Subcutaneous abdominal adipose tissue (tissue), 5 donors: ENCODE measurements at regions not wholly inside any gene's neighbourhood (a gene's known extent, or its start where the extent isn't known, plus 50 kb on each side); places are given as distances from the start of the nearest gene placed in this dataset.

Experiments
- H3K27ac ChIP-seq: one replicate; pipeline ENCODE4 v1.7.0; 2013; ENCODE audit warnings: low read depth, mild to moderate bottlenecking, inconsistent platforms, low read length, moderate library complexity
- H3K27me3 ChIP-seq, 5 donors: one replicate each; pipeline ENCODE4 v1.7.0; 2013; ENCODE audit warnings: low read length in 5 of 5, inconsistent platforms in 1 of 5; ENCODE audit not compliant: control insufficient read depth in 5 of 5, insufficient read depth in 4 of 5
- H3K36me3 ChIP-seq, 5 donors: one replicate each; pipeline ENCODE4 v1.7.0; 2013; ENCODE audit warnings: low read length in 5 of 5; ENCODE audit not compliant: control insufficient read depth in 5 of 5, insufficient read depth in 5 of 5
- H3K4me1 ChIP-seq, 5 donors: one replicate each; pipeline ENCODE4 v1.7.0; 2013; ENCODE audit warnings: low read length in 5 of 5, mild to moderate bottlenecking in 3 of 5, moderate library complexity in 1 of 5; ENCODE audit not compliant: control insufficient read depth in 5 of 5, insufficient read depth in 5 of 5
- H3K4me3 ChIP-seq, 5 donors: one replicate each; pipeline ENCODE4 v1.7.0; 2013; ENCODE audit warnings: low read length in 5 of 5, low read depth in 1 of 5
- H3K9ac ChIP-seq, 5 donors: one replicate each; pipeline ENCODE4 v1.7.0; 2013; ENCODE audit warnings: low read length in 5 of 5, mild to moderate bottlenecking in 4 of 5, moderate library complexity in 3 of 5
- H3K9me3 ChIP-seq, 5 donors: one replicate each; pipeline ENCODE4 v1.7.0; 2013; ENCODE audit warnings: low read length in 5 of 5; ENCODE audit not compliant: control insufficient read depth in 5 of 5
- donor health status: healthy.
- donor health status: healthy.
- donor health status: healthy.
- donor health status: healthy.
- donor health status: healthy.

- peaks cover 12 to 29% (median 16%) of the 10 kb centered on the region in 5 donors for H3K27me3 ChIP-seq
- H3K9me3 ChIP-seq: no peaks in the 10 kb centered on the region
- no peaks in the 10 kb centered on the region for H3K4me1 ChIP-seq
- no peak overlapping the region for H3K27ac ChIP-seq
- no peak overlapping the region for H3K9ac ChIP-seq
- H3K4me3 ChIP-seq: no peak overlapping the region
- H3K36me3 ChIP-seq: no peaks in the 10 kb centered on the region
Observed at GRCh38 chr1:29890201-29890959, 654.1 kb downstream of the PTPRU start.

- no peaks in the 10 kb centered on the region for H3K36me3 ChIP-seq
- H3K9me3 ChIP-seq: no peaks in the 10 kb centered on the region
- no peak overlapping the region for H3K4me3 ChIP-seq
- H3K9ac ChIP-seq: no peak overlapping the region
- H3K27me3 ChIP-seq: peaks cover 9 to 23% (median 13%) of the 10 kb centered on the region in 5 donors
- no peaks in the 10 kb centered on the region for H3K4me1 ChIP-seq
- H3K27ac ChIP-seq: no peak overlapping the region
Observed at GRCh38 chr1:29889776-29890175, 653.5 kb downstream of the PTPRU start.

- Histone ChIP-seq H3K36me3 (no peaks in the 10 kb centered on the region), H3K4me3 (no peak overlapping the region), H3K27me3 (peaks cover 0 to 4% (median 2%) of the 10 kb centered on the region in 5 donors), H3K9ac (no peak overlapping the region), H3K9me3 (no peaks in the 10 kb centered on the region), H3K4me1 (no peaks in the 10 kb centered on the region), H3K27ac (no peak overlapping the region)
Observed at GRCh38 chr1:29884740-29885139, 648.4 kb downstream of the PTPRU start.

- Histone ChIP-seq H3K4me3 (no peak overlapping the region), H3K36me3 (no peaks in the 10 kb centered on the region), H3K4me1 (no peaks in the 10 kb centered on the region), H3K27ac (no peak overlapping the region), H3K9ac (no peak overlapping the region), H3K27me3 (peaks cover 3 to 9% (median 4%) of the 10 kb centered on the region in 5 donors), H3K9me3 (no peaks in the 10 kb centered on the region)
Observed at GRCh38 chr1:29883986-29884385, 647.7 kb downstream of the PTPRU start.

GRCh38 chr1:29883411-29883832, 647.1 kb downstream of the PTPRU start:
- Histone ChIP-seq H3K27ac (no peak overlapping the region), H3K9ac (no peak overlapping the region), H3K36me3 (no peaks in the 10 kb centered on the region)

GRCh38 chr1:29880556-29880955, 644.2 kb downstream of the PTPRU start:
- Histone ChIP-seq H3K36me3 (no peaks in the 10 kb centered on the region), H3K9ac (no peak overlapping the region), H3K4me3 (no peak overlapping the region), H3K27me3 (peaks cover 3 to 12% (median 6%) of the 10 kb centered on the region in 5 donors), H3K4me1 (peaks cover 0 to under 1% (median 0%) of the 10 kb centered on the region in 5 donors), H3K9me3 (peaks cover 0 to 9% (median 0%) of the 10 kb centered on the region in 5 donors), H3K27ac (no peak overlapping the region)

More at GRCh38 chr1:29883411-29883832, 647.1 kb downstream of the PTPRU start:
- H3K4me1 ChIP-seq: no peaks in the 10 kb centered on the region
- no peak overlapping the region for H3K4me3 ChIP-seq
- peaks cover 3 to 12% (median 6%) of the 10 kb centered on the region in 5 donors for H3K27me3 ChIP-seq
- H3K9me3 ChIP-seq: no peaks in the 10 kb centered on the region

- Histone ChIP-seq H3K4me1 (peaks cover 0 to 2% (median 0%) of the 10 kb centered on the region in 5 donors), H3K9ac (no peak overlapping the region), H3K4me3 (no peak overlapping the region), H3K27ac (no peak overlapping the region), H3K36me3 (no peaks in the 10 kb centered on the region), H3K27me3 (peaks cover 3 to 12% (median 6%) of the 10 kb centered on the region in 5 donors), H3K9me3 (peaks cover 0 to 9% (median 0%) of the 10 kb centered on the region in 5 donors)
Observed at GRCh38 chr1:29879217-29879616, 642.9 kb downstream of the PTPRU start.

GRCh38 chr1:29878501-29878900, 642.2 kb downstream of the PTPRU start:
- H3K36me3 ChIP-seq: no peaks in the 10 kb centered on the region
- no peak overlapping the region for H3K4me3 ChIP-seq
- H3K9ac ChIP-seq: no peak overlapping the region
- H3K4me1 ChIP-seq: peaks cover 0 to 2% (median 0%) of the 10 kb centered on the region in 5 donors
- H3K27ac ChIP-seq: no peak overlapping the region
- H3K27me3 ChIP-seq: peaks cover 3 to 12% (median 6%) of the 10 kb centered on the region in 5 donors
- H3K9me3 ChIP-seq: peaks cover 0 to 9% (median 0%) of the 10 kb centered on the region in 5 donors

- no peak overlapping the region for H3K9ac ChIP-seq
Observed at GRCh38 chr1:29876902-29877301, 640.6 kb downstream of the PTPRU start.

GRCh38 chr1:29876441-29876840, 640.1 kb downstream of the PTPRU start:
- Histone ChIP-seq H3K27ac (no peak overlapping the region), H3K36me3 (no peaks in the 10 kb centered on the region), H3K4me3 (no peak overlapping the region), H3K9ac (no peak overlapping the region), H3K9me3 (peaks cover 0 to 9% (median 0%) of the 10 kb centered on the region in 5 donors), H3K4me1 (peaks cover 0 to 2% (median 0%) of the 10 kb centered on the region in 5 donors), H3K27me3 (peaks cover 3 to 12% (median 6%) of the 10 kb centered on the region in 5 donors)

More at GRCh38 chr1:29876902-29877301, 640.6 kb downstream of the PTPRU start:
- Histone ChIP-seq H3K27ac (no peak overlapping the region), H3K4me1 (peaks cover 0 to 2% (median 0%) of the 10 kb centered on the region in 5 donors), H3K9me3 (peaks cover 0 to 9% (median 0%) of the 10 kb centered on the region in 5 donors), H3K27me3 (peaks cover 3 to 12% (median 6%) of the 10 kb centered on the region in 5 donors), H3K4me3 (no peak overlapping the region), H3K36me3 (no peaks in the 10 kb centered on the region)
